OCI-LY1 (cell line): ENCODE measurements at regions not wholly inside any gene's neighbourhood (a gene's known extent, or its start where the extent isn't known, plus 50 kb on each side); places are given as distances from the start of the nearest gene placed in this dataset.

ENCODE experiments used
- CTCF ChIP-seq: fragments of 200-600 bp; sonication (generic), shearing (Covaris generic); IDR thresholded peaks from 2 replicates; pipeline ENCODE4 v1.5.1; 2017; ENCODE audit warnings: mild to moderate bottlenecking, antibody characterized with exemption, low read length, moderate library complexity, mixed read lengths
- EZH2 ChIP-seq: fragments of 200-600 bp; sonication (generic), shearing (Covaris generic); IDR thresholded peaks from 2 replicates; pipeline ENCODE4 v1.8.0; 2017; ENCODE audit warnings: borderline replicate concordance, mixed run types, mild to moderate bottlenecking, antibody characterized with exemption, low read length, moderate library complexity, mixed read lengths

- TF ChIP-seq CTCF: no peak
- no peak for TF ChIP-seq EZH2
These were observed 135.2 kb upstream of the TSPAN5 start for GRCh38 chr4:98793658-98794057.
